HepG2 (cell line): ENCODE measurements at regions not wholly inside any gene's neighbourhood (a gene's known extent, or its start where the extent isn't known, plus 50 kb on each side); places are given as distances from the start of the nearest gene placed in this dataset.

ENCODE experiments used
- ATAC-seq: fragments of 200-7000 bp; cut with Tn5 transposase; 3 replicates; pipeline ENCODE4 v1.9.1; 2020; ENCODE audit warnings: mild to moderate bottlenecking, moderate library complexity
- BruUV-seq: library from RNA; stranded (reverse); fragments of 400-500 nt; replicated peaks from 2 replicates; lab custom pipeline; 2021; lab: Mats Ljungman, UMichigan
- CTCF ChIA-PET: fragments of 300-600 bp; formaldehyde crosslinking; extraction: SDS; loops from one replicate; lab custom pipeline; 2021; ENCODE audit warnings: low total read pairs, inconsistent platforms, low intra/inter-chr PET ratio; lab: Yijun Ruan, JAX
- POLR2A ChIA-PET: fragments of 350-600 bp; sonication (Branson Sonifier 250); formaldehyde crosslinking; loops from one replicate; lab custom pipeline; 2020; ENCODE audit warnings: antibody characterized with exemption, inconsistent platforms; lab: Yijun Ruan, JAX
- DNase-seq: peaks from one replicate; pipeline ENCODE4 v3.0.0-alpha.2; 2015; ENCODE audit warnings: low spot score
- FAIRE-seq: peaks from 3 replicates; lab custom pipeline; 2011; peaks lifted over from hg19 to GRCh38; lab: Jason Lieb, UNC
- H2AFZ ChIP-seq: one replicate; pipeline ENCODE4 v1.6.1; 2011; ENCODE audit warnings: low read length, inconsistent platforms
- H3K27ac ChIP-seq: fragments of 300-600 bp; 3 replicates; pipeline ENCODE4 v1.8.0; 2011; ENCODE audit warnings: mixed run types, mild to moderate bottlenecking, mixed read lengths, low read length, inconsistent platforms; ENCODE audit not compliant: insufficient read depth; ENCODE audit errors: extremely low read length
- H3K27me3 ChIP-seq, 2 experiments: fragments of 200-600 bp in 1 of 2; 2 replicates in 1 of 2; 3 replicates in 1 of 2; pipeline versions ENCODE4 v1.6.0 to v1.8.0; 2011; ENCODE audit warnings: low read length in 2 of 2, mild to moderate bottlenecking in 2 of 2, moderate library complexity in 2 of 2, inconsistent platforms in 1 of 2; ENCODE audit not compliant: insufficient read depth in 2 of 2, control insufficient read depth in 1 of 2
- H3K36me3 ChIP-seq, 2 experiments: fragments of 200-600 bp in 1 of 2; replicated peaks in 1 of 2; 2 replicates in 1 of 2; 3 replicates in 1 of 2; pipeline versions ENCODE4 v1.5.1 to v1.8.0; 2011; ENCODE audit warnings: low read length in 2 of 2, inconsistent platforms in 1 of 2; ENCODE audit not compliant: insufficient read depth in 2 of 2, control insufficient read depth in 1 of 2
- H3K4me1 ChIP-seq: 2 replicates; pipeline ENCODE4 v1.5.1; 2012; ENCODE audit warnings: low read length, inconsistent platforms; ENCODE audit not compliant: insufficient read depth
- H3K4me2 ChIP-seq: 2 replicates; pipeline ENCODE4 v1.6.0; 2011; ENCODE audit warnings: low read depth, low read length, inconsistent platforms
- H3K4me3 ChIP-seq, 3 experiments: fragments of 200-600 bp in 1 of 3; sonication (generic), shearing (Covaris generic) in 1 of 3; replicated peaks in 1 of 3; 2 replicates each; pipeline ENCODE4 v1.5.1; 2011 to 2016; ENCODE audit warnings: low read length in 3 of 3, inconsistent platforms in 2 of 3, low read depth in 2 of 3, mild to moderate bottlenecking in 2 of 3, control low read depth in 1 of 3, mixed read lengths in 1 of 3; ENCODE audit not compliant: insufficient read depth in 1 of 3
- H3K79me2 ChIP-seq: one replicate; pipeline ENCODE4 v1.6.1; 2011; ENCODE audit warnings: low read length, inconsistent platforms; ENCODE audit not compliant: insufficient read depth
- H3K9ac ChIP-seq: 2 replicates; pipeline ENCODE4 v1.6.0; 2011; ENCODE audit warnings: mild to moderate bottlenecking, low read depth, low read length, inconsistent platforms; ENCODE audit not compliant: insufficient read depth
- H3K9me3 ChIP-seq: 2 replicates; pipeline ENCODE4 v1.5.1; 2012; ENCODE audit warnings: mild to moderate bottlenecking, low read length
- H4K20me1 ChIP-seq: 2 replicates; pipeline ENCODE4 v1.6.0; 2011; ENCODE audit warnings: inconsistent platforms, mild to moderate bottlenecking, low read length, moderate library complexity; ENCODE audit not compliant: insufficient read depth
- HNF4G ChIP-seq, 2 experiments: sonication (generic) in 1 of 2; formaldehyde crosslinking in 1 of 2; IDR thresholded peaks; 2 replicates each; pipeline versions ENCODE4 v1.4.0 to v1.6.1; 2011 to 2020; ENCODE audit warnings: borderline replicate concordance in 2 of 2, low read depth in 2 of 2, mild to moderate bottlenecking in 2 of 2, low read length in 1 of 2, missing genetic modification reagents in 1 of 2, moderate library complexity in 1 of 2
- IRX3 ChIP-seq: sonication (generic); formaldehyde crosslinking; IDR thresholded peaks from 2 replicates; pipeline ENCODE4 v1.8.1; 2023; ENCODE audit warnings: mild to moderate bottlenecking, low read depth, missing genetic modification reagents, borderline replicate concordance
- KMT2B ChIP-seq: IDR thresholded peaks from 2 replicates; pipeline ENCODE4 v1.6.1; 2016; ENCODE audit warnings: missing genetic modification reagents, missing compliant biosample characterization
- MEF2D ChIP-seq: sonication (generic); formaldehyde crosslinking; IDR thresholded peaks from 2 replicates; pipeline ENCODE4 v1.5.1; 2020; ENCODE audit warnings: mild to moderate bottlenecking, missing genetic modification reagents
- SMARCE1 ChIP-seq: fragments of 450-650 bp; IDR thresholded peaks from 2 replicates; pipeline ENCODE4 v1.6.1; 2017; ENCODE audit warnings: borderline replicate concordance
- ZNF274 ChIP-seq: sonication (generic); formaldehyde crosslinking; IDR thresholded peaks from 2 replicates; pipeline ENCODE4 v1.5.1; 2020; ENCODE audit warnings: mild to moderate bottlenecking, missing genetic modification reagents
- ZNF549 ChIP-seq: sonication (generic); formaldehyde crosslinking; IDR thresholded peaks from 2 replicates; pipeline ENCODE4 v1.5.0; 2020; ENCODE audit warnings: missing genetic modification reagents
- WGBS: methylation state at CpG from one replicate; pipeline ENCODE4 v1.1.6; 2017; ENCODE audit warnings: low lambda C conversion rate; 5-methylcytosine and 5-hydroxymethylcytosine counted together
- in situ Hi-C: cut with HindIII; loops from 2 replicates; pipeline ENCODE4 v1.10.0; 2017; ENCODE audit warnings: low pct_unique_long_range_greater_than_20kb; ENCODE audit not compliant: extremely low pct_ligation_motif_present
- intact Hi-C: fragments of 100-400 bp; cut with micrococcal nuclease; formaldehyde crosslinking; loops from one replicate; pipeline ENCODE4 v1.10.0; 2022; ENCODE audit not compliant: unreplicated experiment
- TF ChIP-seq, protein P1 (sequence below): sonication (generic); formaldehyde crosslinking; IDR thresholded peaks from 2 replicates; pipeline ENCODE4 v1.4.0; 2020; ENCODE audit warnings: mild to moderate bottlenecking, missing genetic modification reagents
- TF ChIP-seq, protein P2 (sequence below): fragments of 450-650 bp; IDR thresholded peaks from 2 replicates; pipeline ENCODE4 v1.6.1; 2017; ENCODE audit warnings: mild to moderate bottlenecking

DNA sequence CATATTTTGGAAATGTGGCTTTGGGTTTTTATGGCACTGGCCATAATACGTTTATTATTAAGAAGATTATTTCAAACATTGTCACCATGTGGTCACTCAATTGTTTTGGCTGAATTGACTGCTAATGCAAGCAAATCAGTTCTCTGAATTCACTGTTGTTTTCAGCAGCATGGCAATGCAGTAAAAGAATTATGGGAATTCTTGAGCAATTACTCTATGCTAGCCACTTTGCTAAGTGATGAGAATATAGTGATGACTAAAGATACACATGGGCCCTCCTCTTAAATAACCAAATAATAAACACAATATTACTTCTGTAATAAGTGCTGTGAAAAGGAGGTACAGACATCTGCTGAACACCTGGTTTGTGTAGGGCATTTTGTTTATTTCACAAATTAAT is 58.0 kb upstream of the FANCL start:
- ChIA-PET POLR2A (no interaction called here), CTCF (no interaction called here)
- H3K27me3 ChIP-seq, result no peaks in the 10 kb centered on the region
- DNase-seq (no peak), ATAC-seq (no peak)
- no peak overlapping the region for H3K27ac ChIP-seq
- no peak overlapping the region for H3K9ac ChIP-seq
- H3K4me3 ChIP-seq, result no peak overlapping the region
- H3K79me2 ChIP-seq, result no peaks in the 10 kb centered on the region
- TF ChIP-seq ZNF274 (CRISPR knock-in tag), result no peak
- TF ChIP-seq, protein P1, sequence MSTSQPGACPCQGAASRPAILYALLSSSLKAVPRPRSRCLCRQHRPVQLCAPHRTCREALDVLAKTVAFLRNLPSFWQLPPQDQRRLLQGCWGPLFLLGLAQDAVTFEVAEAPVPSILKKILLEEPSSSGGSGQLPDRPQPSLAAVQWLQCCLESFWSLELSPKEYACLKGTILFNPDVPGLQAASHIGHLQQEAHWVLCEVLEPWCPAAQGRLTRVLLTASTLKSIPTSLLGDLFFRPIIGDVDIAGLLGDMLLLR, result no peak
- no peak for TF ChIP-seq KMT2B (CRISPR knock-in tag)
- TF ChIP-seq, protein P2, sequence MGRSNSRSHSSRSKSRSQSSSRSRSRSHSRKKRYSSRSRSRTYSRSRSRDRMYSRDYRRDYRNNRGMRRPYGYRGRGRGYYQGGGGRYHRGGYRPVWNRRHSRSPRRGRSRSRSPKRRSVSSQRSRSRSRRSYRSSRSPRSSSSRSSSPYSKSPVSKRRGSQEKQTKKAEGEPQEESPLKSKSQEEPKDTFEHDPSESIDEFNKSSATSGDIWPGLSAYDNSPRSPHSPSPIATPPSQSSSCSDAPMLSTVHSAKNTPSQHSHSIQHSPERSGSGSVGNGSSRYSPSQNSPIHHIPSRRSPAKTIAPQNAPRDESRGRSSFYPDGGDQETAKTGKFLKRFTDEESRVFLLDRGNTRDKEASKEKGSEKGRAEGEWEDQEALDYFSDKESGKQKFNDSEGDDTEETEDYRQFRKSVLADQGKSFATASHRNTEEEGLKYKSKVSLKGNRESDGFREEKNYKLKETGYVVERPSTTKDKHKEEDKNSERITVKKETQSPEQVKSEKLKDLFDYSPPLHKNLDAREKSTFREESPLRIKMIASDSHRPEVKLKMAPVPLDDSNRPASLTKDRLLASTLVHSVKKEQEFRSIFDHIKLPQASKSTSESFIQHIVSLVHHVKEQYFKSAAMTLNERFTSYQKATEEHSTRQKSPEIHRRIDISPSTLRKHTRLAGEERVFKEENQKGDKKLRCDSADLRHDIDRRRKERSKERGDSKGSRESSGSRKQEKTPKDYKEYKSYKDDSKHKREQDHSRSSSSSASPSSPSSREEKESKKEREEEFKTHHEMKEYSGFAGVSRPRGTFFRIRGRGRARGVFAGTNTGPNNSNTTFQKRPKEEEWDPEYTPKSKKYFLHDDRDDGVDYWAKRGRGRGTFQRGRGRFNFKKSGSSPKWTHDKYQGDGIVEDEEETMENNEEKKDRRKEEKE, result no peak
- TF ChIP-seq IRX3 (CRISPR knock-in tag), result no peak
- TF ChIP-seq ZNF549 (CRISPR knock-in tag), result no peak
- TF ChIP-seq MEF2D (CRISPR knock-in tag), result no peak
- TF ChIP-seq HNF4G (IDR thresholded peaks at IDR 0.05; ENCODE audit: borderline replicate concordance, low read depth, low read length), result no peak
- TF ChIP-seq HNF4G (CRISPR knock-in tag; IDR thresholded peaks at IDR 0.05; ENCODE audit: borderline replicate concordance, low read depth), result no peak
- TF ChIP-seq SMARCE1, result no peak
- TF ChIP-seq, all 625 proteins: peak for 0
- no peak for FAIRE-seq
- Histone ChIP-seq H3K36me3 (no peaks in the 10 kb centered on the region), H3K9me3 (no peaks in the 10 kb centered on the region), H3K4me1 (no peaks in the 10 kb centered on the region), H2AFZ (no peak overlapping the region), H3K4me2 (no peak overlapping the region), H4K20me1 (no peaks in the 10 kb centered on the region)
- WGBS, result 0% methylated on average over 1 of the region's 1 CpG
- no TSS peak for BruUV-seq
- in situ Hi-C loops, result no loop called here
- intact Hi-C loops, result no loop called here
